K562 (cell line): ENCODE measurements at regions not wholly inside any gene's neighbourhood (a gene's known extent, or its start where the extent isn't known, plus 50 kb on each side); places are given as distances from the start of the nearest gene placed in this dataset.

Source experiments
- ATAC-seq: fragments of 200-7000 bp; cut with Tn5 transposase; 3 replicates; pipeline ENCODE4 v1.9.1; 2020; ENCODE audit warnings: moderate library complexity
- BruUV-seq: library from RNA; stranded (reverse); fragments of 400-500 nt; replicated peaks from 2 replicates; lab custom pipeline; 2021; lab: Mats Ljungman, UMichigan
- CTCF ChIA-PET: fragments of 300-600 bp; formaldehyde crosslinking; extraction: SDS; loops from one replicate; lab custom pipeline; 2021; ENCODE audit warnings: low intra/inter-chr PET ratio; lab: Yijun Ruan, JAX
- POLR2A ChIA-PET: fragments of 300-600, 350-650 bp; sonication (Branson Sonifier 250); formaldehyde crosslinking; extraction: SDS; loops from one replicate; lab custom pipeline; 2021; ENCODE audit warnings: antibody characterized with exemption, inconsistent platforms; lab: Yijun Ruan, JAX
- DNase-seq, 4 experiments: peaks; one replicate each; pipeline versions ENCODE4 v3.0.0 to v3.0.0-alpha.2; 2011 to 2018; ENCODE audit warnings: low spot score in 3 of 4, mixed read lengths in 3 of 4; ENCODE audit errors: extremely low read depth in 1 of 4
- FAIRE-seq: peaks from 2 replicates; lab custom pipeline; 2011; peaks lifted over from hg19 to GRCh38; lab: Jason Lieb, UNC
- H2AFZ ChIP-seq: 2 replicates; pipeline ENCODE4 v1.6.0; 2011; ENCODE audit warnings: low read depth, low read length, control low read depth, inconsistent platforms
- H3K27ac ChIP-seq: fragments of 200-600 bp; 3 replicates; pipeline ENCODE4 v1.8.0; 2011; ENCODE audit warnings: low read depth, mild to moderate bottlenecking, control low read depth, inconsistent platforms, low read length, moderate library complexity, mixed read lengths; ENCODE audit errors: extremely low read depth
- H3K27me3 ChIP-seq, 2 experiments: fragments of 300-600 bp in 1 of 2; 2 replicates in 1 of 2; 3 replicates in 1 of 2; pipeline versions ENCODE4 v1.6.0 to v1.8.0; 2011; ENCODE audit warnings: inconsistent platforms in 2 of 2, low read length in 2 of 2, mild to moderate bottlenecking in 1 of 2, mixed read lengths in 1 of 2, moderate library complexity in 1 of 2; ENCODE audit not compliant: control insufficient read depth in 2 of 2, insufficient read depth in 2 of 2
- H3K36me3 ChIP-seq: fragments of 300-600 bp; 3 replicates; pipeline ENCODE4 v1.8.0; 2011; ENCODE audit warnings: mild to moderate bottlenecking, low read length, inconsistent platforms; ENCODE audit not compliant: control insufficient read depth, insufficient read depth
- H3K4me1 ChIP-seq, 2 experiments: fragments of 200-600 bp in 1 of 2; replicated peaks in 1 of 2; 2 replicates in 1 of 2; 3 replicates in 1 of 2; pipeline versions ENCODE4 v1.5.1 to v1.8.0; 2011; ENCODE audit warnings: inconsistent platforms in 2 of 2, low read length in 2 of 2, mild to moderate bottlenecking in 1 of 2, mixed read lengths in 1 of 2, moderate library complexity in 1 of 2; ENCODE audit not compliant: control insufficient read depth in 2 of 2, insufficient read depth in 2 of 2
- H3K4me2 ChIP-seq: 2 replicates; pipeline ENCODE4 v1.6.1; 2011; ENCODE audit warnings: low read length, control low read depth, inconsistent platforms, mixed read lengths; ENCODE audit not compliant: insufficient read depth
- H3K4me3 ChIP-seq: fragments of 200-600 bp; sonication (generic), shearing (Covaris generic); 2 replicates; pipeline ENCODE4 v1.5.1; 2016; ENCODE audit warnings: control low read depth, inconsistent platforms
- H3K79me2 ChIP-seq: fragments of 200-600 bp; 3 replicates; pipeline ENCODE4 v1.8.0; 2011; ENCODE audit warnings: low read length, inconsistent platforms; ENCODE audit not compliant: control insufficient read depth, insufficient read depth
- H3K9ac ChIP-seq, 2 experiments: 2 replicates each; pipeline versions ENCODE4 v1.6.0 to v1.6.1; 2011; ENCODE audit warnings: low read depth in 2 of 2, low read length in 2 of 2, control low read depth in 1 of 2, inconsistent platforms in 1 of 2, mild to moderate bottlenecking in 1 of 2, mixed read lengths in 1 of 2; ENCODE audit not compliant: insufficient read depth in 1 of 2
- H3K9me1 ChIP-seq: one replicate; pipeline ENCODE4 v1.6.0; 2011; ENCODE audit warnings: inconsistent platforms, mild to moderate bottlenecking, low read length, moderate library complexity; ENCODE audit not compliant: control insufficient read depth, insufficient read depth
- H3K9me3 ChIP-seq: replicated peaks from 2 replicates; pipeline ENCODE4 v1.5.1; 2011; ENCODE audit warnings: low read depth, low read length, inconsistent platforms; ENCODE audit not compliant: control insufficient read depth, insufficient read depth
- H4K20me1 ChIP-seq: replicated peaks from 2 replicates; pipeline ENCODE4 v1.6.1; 2011; ENCODE audit warnings: low read length, inconsistent platforms, mixed read lengths; ENCODE audit not compliant: control insufficient read depth, insufficient read depth
- DDX20 ChIP-seq: fragments of 450-650 bp; IDR thresholded peaks from 2 replicates; pipeline ENCODE4 v1.6.1; 2016; ENCODE audit warnings: missing genetic modification characterization, low read depth, mild to moderate bottlenecking, missing compliant biosample characterization, moderate library complexity
- ELK1 ChIP-seq: sonication (generic); formaldehyde crosslinking; IDR thresholded peaks from 2 replicates; pipeline ENCODE4 v1.8.1; 2022; ENCODE audit warnings: missing genetic modification reagents
- GATAD2A ChIP-seq: fragments of 450-650 bp; IDR thresholded peaks from 2 replicates; pipeline ENCODE4 v1.6.1; 2017
- GTF2A2 ChIP-seq: IDR thresholded peaks from 2 replicates; pipeline ENCODE4 v1.6.1; 2016; ENCODE audit warnings: mild to moderate bottlenecking, missing genetic modification characterization, missing compliant biosample characterization
- GTF2F1 ChIP-seq: IDR thresholded peaks from 2 replicates; pipeline ENCODE4 v1.6.1; 2011; ENCODE audit warnings: low read depth, low read length, improper control_type of control experiment
- MTF1 ChIP-seq: fragments of 250-450 bp; sonication (Bioruptor Pico); IDR thresholded peaks from 2 replicates; pipeline ENCODE4 v1.9.0; 2021; ENCODE audit warnings: moderate library complexity, mild to moderate bottlenecking, inconsistent platforms, borderline replicate concordance
- PBX2 ChIP-seq, 2 experiments: IDR thresholded peaks in 1 of 2; conservative IDR thresholded peaks in 1 of 2; 2 replicates each; pipeline ENCODE4 v1.6.1; 2016; ENCODE audit warnings: low read depth in 2 of 2, mild to moderate bottlenecking in 1 of 2, missing compliant biosample characterization in 1 of 2, missing genetic modification characterization in 1 of 2, moderate library complexity in 1 of 2
- POLR2AphosphoS5 ChIP-seq: IDR thresholded peaks from 2 replicates; pipeline ENCODE4 v1.6.1; 2011; ENCODE audit warnings: mild to moderate bottlenecking, low read depth, low read length, moderate library complexity; ENCODE audit not compliant: control insufficient read depth, insufficient read depth
- SETDB1 ChIP-seq: IDR thresholded peaks from one replicate; pipeline ENCODE4 v1.6.1; 2012; ENCODE audit warnings: low read length, control low read depth, inconsistent platforms
- SMAD3 ChIP-seq: fragments of 450-650 bp; formaldehyde crosslinking; conservative IDR thresholded peaks from 2 replicates; pipeline ENCODE4 v1.4.0; 2020; ENCODE audit warnings: mild to moderate bottlenecking
- SMARCA5 ChIP-seq: fragments of 450-650 bp; IDR thresholded peaks from 2 replicates; pipeline ENCODE4 v1.6.1; 2016
- SOX6 ChIP-seq: fragments of 450-650 bp; IDR thresholded peaks from 2 replicates; pipeline ENCODE4 v1.6.1; 2014; ENCODE audit warnings: mild to moderate bottlenecking
- XRCC4 ChIP-seq: IDR thresholded peaks from one replicate; pipeline ENCODE4 v1.6.1; 2011; ENCODE audit not compliant: insufficient read depth, insufficient read length; ENCODE audit errors: extremely low read depth
- ZBTB2 ChIP-seq: fragments of 450-650 bp; IDR thresholded peaks from 2 replicates; pipeline ENCODE4 v1.6.1; 2016; ENCODE audit warnings: antibody characterized with exemption
- ZNF140 ChIP-seq: fragments of 250-450 bp; sonication (Bioruptor Pico); IDR thresholded peaks from 2 replicates; pipeline ENCODE4 v1.8.0; 2021; ENCODE audit warnings: moderate library complexity, mild to moderate bottlenecking, inconsistent platforms
- ZNF143 ChIP-seq: sonication (generic); formaldehyde crosslinking; IDR thresholded peaks from 2 replicates; pipeline ENCODE4 v1.9.0; 2022; ENCODE audit warnings: mild to moderate bottlenecking, missing genetic modification reagents
- ZNF324 ChIP-seq: fragments of 250-450 bp; sonication (Bioruptor Pico); IDR thresholded peaks from 2 replicates; pipeline ENCODE4 v1.4.0; 2020; ENCODE audit warnings: mild to moderate bottlenecking
- ZZZ3 ChIP-seq: fragments of 450-650 bp; IDR thresholded peaks from 2 replicates; pipeline ENCODE4 v1.6.1; 2016; ENCODE audit warnings: antibody characterized with exemption, mild to moderate bottlenecking, moderate library complexity
- WGBS: fragments of 100-300 bp; shearing (Covaris generic); methylation state at CpG from one replicate; pipeline ENCODE4 v1.1.6; 2016; ENCODE audit warnings: low coverage, mixed read lengths; ENCODE audit not compliant: insufficient coverage; ENCODE audit errors: missing lambda C conversion rate; 5-methylcytosine and 5-hydroxymethylcytosine counted together
- in situ Hi-C: fragments of 300-500 bp; cut with MboI; formaldehyde crosslinking; loops from 4 replicates; pipeline ENCODE4 v1.15.0; 2018; ENCODE audit warnings: inconsistent platforms, mixed read lengths
- intact Hi-C: fragments of 100-400 bp; cut with micrococcal nuclease; formaldehyde crosslinking; loops from 2 replicates; pipeline ENCODE4 v1.14.2; 2022

GRCh38 chr11:110356762-110357671 is 60.6 kb upstream of the RDX start:
- intact Hi-C loops (loop anchor here (2.0 kb wide), 1 partner anchor 60 kb away; the partner anchor contains the start of gene RDX), in situ Hi-C loops (loop anchor here (25.0 kb wide), 1 partner anchor 395 kb away; no protein-coding TSS in a partner anchor)
- no peaks in the 10 kb centered on the region for H3K79me2 ChIP-seq
- no peaks in the 10 kb centered on the region for H3K36me3 ChIP-seq
- 0 out of 2 replicates have a peak overlapping the region, but pooled peaks have one; percentile 15 for H2AFZ ChIP-seq
- ATAC-seq: no peak
- no peak for FAIRE-seq
- H3K4me2 ChIP-seq: no peak overlapping the region
- no peak for DNase-seq
- no peaks in the 10 kb centered on the region for H4K20me1 ChIP-seq
- no peak overlapping the region for H3K4me3 ChIP-seq
- H3K27ac ChIP-seq: peak overlapping the region; percentile 32; the same call in 1 of the 3 replicates
- no peaks in the 10 kb centered on the region for H3K9me1 ChIP-seq
- POLR2A ChIA-PET: no interaction called here
- H3K27me3 ChIP-seq: peaks cover 0 to 5% of the 10 kb centered on the region in 2 experiments; a peak in 2 of 5 replicates
- BruUV-seq: no TSS peak
- CTCF ChIA-PET: no interaction called here
- H3K4me1 ChIP-seq: no peaks in the 10 kb centered on the region; a peak in 2 of 5 replicates
- WGBS: 23% methylated on average over 5 of the region's 5 CpGs
- H3K9ac ChIP-seq: no peak overlapping the region
- no peaks in the 10 kb centered on the region for H3K9me3 ChIP-seq
- TF ChIP-seq GATAD2A: no peak
- TF ChIP-seq SMAD3 (CRISPR knock-in tag): no peak
- TF ChIP-seq ZNF143: no peak
- TF ChIP-seq ZBTB2: no peak
- TF ChIP-seq ZNF324 (CRISPR knock-in tag): no peak
- no peak for TF ChIP-seq ELK1 (CRISPR knock-in tag)
- TF ChIP-seq ZZZ3: no peak
- no peak for TF ChIP-seq PBX2 (CRISPR knock-in tag; IDR thresholded peaks at IDR 0.05; ENCODE audit: low read depth)
- TF ChIP-seq PBX2 (tag; conservative IDR thresholded peaks at IDR 0.05; ENCODE audit: low read depth): peak; percentile 51
- no peak for TF ChIP-seq MTF1 (CRISPR knock-in tag)
- no peak for TF ChIP-seq DDX20 (tag)
- TF ChIP-seq POLR2AphosphoS5: no peak
- TF ChIP-seq GTF2F1: no peak
- no peak for TF ChIP-seq SMARCA5
- TF ChIP-seq SOX6: 0 out of 2 replicates have a peak, but pooled peaks have one; percentile 37
- TF ChIP-seq XRCC4: no peak
- TF ChIP-seq ZNF140 (CRISPR knock-in tag): no peak
- no peak for TF ChIP-seq GTF2A2
- TF ChIP-seq SETDB1: no peak
